Omental fat pad (tissue), 3 donors: ENCODE measurements at regions not wholly inside any gene's neighbourhood (a gene's known extent, or its start where the extent isn't known, plus 50 kb on each side); places are given as distances from the start of the nearest gene placed in this dataset.
"Not testable (repeated sequence)": the region's sequence is repeated elsewhere in the genome, so short reads cannot be mapped to it uniquely, and the experiment has no call there.

Experiments
- ATAC-seq: fragments of 150-250 bp; one replicate; pipeline ENCODE4 v1.9.1; 2016; ENCODE audit warnings: mild to moderate bottlenecking, moderate library complexity; ENCODE audit not compliant: low FRiP score
- DNase-seq: peaks from one replicate; pipeline ENCODE4 v3.0.0-alpha.2; 2019; ENCODE audit warnings: low spot score
- CTCF ChIP-seq, 3 donors: fragments of 450-650 bp; IDR thresholded peaks; one replicate each; pipeline ENCODE4 v1.5.1; 2016 to 2017; ENCODE audit warnings: antibody characterized with exemption in 3 of 3, mild to moderate bottlenecking in 3 of 3, moderate library complexity in 2 of 3

- DNase-seq: no peak
- TF ChIP-seq CTCF (IDR thresholded peaks at IDR 0.05): no peak
- no peak for ATAC-seq
Observed at GRCh38 chr3:36175916-36176461, 204.3 kb upstream of the STAC start.

- TF ChIP-seq CTCF (IDR thresholded peaks at IDR 0.05): no peak
- ATAC-seq (no peak), DNase-seq (no peak)
Observed at GRCh38 chr3:36178018-36178417, 202.3 kb upstream of the STAC start.

GRCh38 chr3:36182024-36182423 lies 198.3 kb upstream of the STAC start:
- ATAC-seq (no peak), DNase-seq (no peak)
- TF ChIP-seq CTCF (IDR thresholded peaks at IDR 0.05): no peak

- not testable (repeated sequence) for DNase-seq, ATAC-seq
Observed at GRCh38 chr3:36187197-36187596, 193.1 kb upstream of the STAC start.

- DNase-seq: no peak
- no peak for TF ChIP-seq CTCF (IDR thresholded peaks at IDR 0.05)
- no peak for ATAC-seq
Observed at GRCh38 chr3:36192901-36193300, 187.4 kb upstream of the STAC start.

GRCh38 chr3:36193448-36193847 lies 186.9 kb upstream of the STAC start:
- ATAC-seq: no peak
- no peak for TF ChIP-seq CTCF (IDR thresholded peaks at IDR 0.05)
- no peak for DNase-seq

- no peak for DNase-seq
- ATAC-seq: no peak
- no peak for TF ChIP-seq CTCF (IDR thresholded peaks at IDR 0.05)
Observed at GRCh38 chr3:36196058-36196457, 184.2 kb upstream of the STAC start.

- ATAC-seq (no peak), DNase-seq (no peak)
- no peak for TF ChIP-seq CTCF (IDR thresholded peaks at IDR 0.05)
Observed at GRCh38 chr3:36197151-36197550, 183.2 kb upstream of the STAC start.
